DMS 273 (cell line): ENCODE measurements at regions not wholly inside any gene's neighbourhood (a gene's known extent, or its start where the extent isn't known, plus 50 kb on each side); places are given as distances from the start of the nearest gene placed in this dataset.

ENCODE experiments used
- DNase-seq: peaks from one replicate; lab custom pipeline; 2025; ENCODE audit not compliant: unreplicated experiment; lab: John Stamatoyannopoulos, UW

DNA sequence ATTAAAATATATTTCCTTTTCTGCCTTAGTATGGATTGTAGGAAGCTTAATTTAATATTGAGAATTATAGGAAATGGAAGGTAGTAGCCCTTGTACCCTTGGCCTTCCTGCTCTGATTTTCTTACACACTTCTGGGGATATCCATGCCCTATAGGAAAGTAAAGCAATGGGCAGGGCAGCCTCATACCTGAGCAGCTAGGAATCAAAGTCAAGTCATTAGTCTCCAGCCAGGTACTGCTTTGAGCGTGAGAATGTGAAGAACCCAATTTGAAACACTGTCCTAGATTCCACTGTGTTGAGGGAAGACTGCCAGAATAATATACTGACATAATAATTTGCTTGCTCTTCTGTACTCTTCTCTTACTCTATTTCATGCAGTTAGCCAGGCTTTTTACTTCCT is 51.0 kb upstream of the L3MBTL3 start:
- DNase-seq = no peak

DNA sequence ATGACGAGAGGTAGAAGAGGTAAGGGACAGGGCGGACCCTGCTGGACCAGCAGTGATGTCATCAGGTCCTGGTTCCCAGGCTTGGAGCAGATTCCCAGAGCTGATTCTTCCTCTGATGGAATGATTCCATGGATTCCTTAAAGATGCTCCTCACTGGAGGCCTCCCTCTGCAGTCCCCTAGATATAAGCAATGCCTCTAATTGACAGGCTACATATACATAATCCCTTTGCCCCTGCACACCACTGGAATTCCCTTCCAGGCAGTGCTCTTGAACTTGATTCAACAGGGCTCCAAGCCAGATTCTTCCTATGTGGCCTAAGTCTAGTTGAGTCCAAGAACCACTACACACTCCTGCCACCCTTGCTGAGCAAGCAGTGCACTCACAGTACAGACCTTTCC is 52.3 kb upstream of the L3MBTL3 start:
- DNase-seq = no peak

DNA sequence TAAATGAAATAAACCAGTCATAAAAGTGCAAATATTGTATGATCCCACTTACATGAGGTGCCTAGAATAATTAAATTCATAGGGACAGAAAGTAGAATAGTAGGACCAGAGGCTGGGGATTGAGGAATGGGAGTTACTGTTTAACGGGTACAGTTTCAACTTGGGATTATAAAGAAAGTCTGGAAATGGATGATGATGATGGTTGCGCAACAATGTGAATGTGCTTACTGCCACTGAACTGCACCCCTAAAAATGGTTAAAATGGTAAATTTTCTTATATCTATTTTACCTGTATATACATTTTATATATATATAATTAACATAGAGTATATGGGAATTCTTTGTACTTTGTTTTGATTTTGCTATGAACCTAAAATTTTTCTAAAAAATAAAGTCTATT is 53.3 kb upstream of the L3MBTL3 start:
- no peak for DNase-seq

DNA sequence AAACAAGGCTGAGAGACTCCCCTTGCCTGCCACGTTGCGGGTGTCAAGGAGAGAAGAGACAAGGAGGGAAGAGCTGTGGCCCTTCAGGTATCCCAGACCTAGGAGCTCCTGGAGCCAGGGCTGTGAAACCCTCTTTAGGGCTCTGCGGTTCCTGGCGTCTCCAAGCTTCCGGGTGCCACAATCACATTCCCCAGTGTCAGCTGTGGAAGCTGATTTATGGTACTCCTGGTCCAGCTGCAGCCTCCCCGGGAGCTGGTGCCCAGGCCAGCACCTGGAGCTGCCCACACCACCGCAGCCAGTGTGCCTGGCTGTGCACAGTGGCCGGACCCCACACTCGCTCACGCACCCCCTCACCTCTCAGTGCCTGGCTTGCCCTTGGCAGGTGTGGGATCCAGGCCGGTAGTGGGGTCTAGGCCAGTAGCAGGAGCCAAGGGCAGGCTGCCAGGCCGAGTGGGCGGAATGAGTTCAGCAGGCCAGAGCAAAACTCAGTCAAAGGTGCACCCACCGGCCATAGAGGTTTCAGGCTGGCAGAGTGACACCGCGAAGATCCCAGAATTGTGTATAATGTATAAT is 58.9 kb upstream of the L3MBTL3 start:
- no peak for DNase-seq

DNA sequence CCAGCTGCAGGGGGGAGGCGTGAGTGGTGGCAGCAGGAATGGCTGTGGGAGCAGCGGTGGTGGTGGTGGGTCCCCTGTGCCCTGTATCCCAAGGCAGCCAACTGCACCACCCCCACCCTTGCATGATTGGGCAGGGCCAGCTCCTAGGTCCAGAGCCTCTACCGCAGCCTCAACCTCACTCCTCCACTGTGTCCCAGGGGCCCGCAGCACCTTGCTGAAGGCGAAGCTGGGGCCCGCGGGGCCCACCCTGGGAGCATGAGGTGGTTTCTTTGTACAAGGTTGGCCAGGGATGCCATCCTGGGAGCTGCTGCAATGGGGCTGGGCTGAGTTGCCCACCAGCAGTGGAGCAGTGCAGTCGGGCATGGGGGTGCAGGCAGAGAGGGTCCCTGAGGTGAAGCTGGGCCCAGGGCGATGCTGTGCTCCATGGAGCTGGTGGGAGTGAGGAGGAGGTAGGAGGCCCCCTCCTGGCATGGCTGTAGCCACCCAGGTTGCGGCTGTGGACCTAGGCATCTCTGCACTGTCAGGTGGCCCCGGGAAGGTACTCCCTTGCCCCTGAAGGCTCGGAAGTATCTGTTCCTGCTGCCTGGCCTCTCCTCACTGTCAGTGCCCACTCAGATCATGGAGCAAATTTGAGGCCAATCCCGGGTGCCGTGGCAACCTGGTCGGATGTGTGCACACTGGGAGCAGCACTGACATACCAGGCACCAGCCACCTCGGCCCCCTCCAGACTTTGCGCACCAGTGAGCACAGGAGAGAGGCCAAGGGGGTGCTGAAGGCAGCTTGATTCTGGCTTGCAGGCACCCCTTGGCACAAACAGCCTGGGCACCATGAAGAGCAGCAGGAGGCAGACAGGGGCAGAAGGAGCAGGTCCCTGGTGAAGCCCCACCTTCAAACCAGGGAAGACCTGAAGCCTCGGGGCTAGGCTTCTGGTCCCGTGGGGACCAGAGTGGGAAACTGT is 60.2 kb upstream of the L3MBTL3 start:
- no peak for DNase-seq

DNA sequence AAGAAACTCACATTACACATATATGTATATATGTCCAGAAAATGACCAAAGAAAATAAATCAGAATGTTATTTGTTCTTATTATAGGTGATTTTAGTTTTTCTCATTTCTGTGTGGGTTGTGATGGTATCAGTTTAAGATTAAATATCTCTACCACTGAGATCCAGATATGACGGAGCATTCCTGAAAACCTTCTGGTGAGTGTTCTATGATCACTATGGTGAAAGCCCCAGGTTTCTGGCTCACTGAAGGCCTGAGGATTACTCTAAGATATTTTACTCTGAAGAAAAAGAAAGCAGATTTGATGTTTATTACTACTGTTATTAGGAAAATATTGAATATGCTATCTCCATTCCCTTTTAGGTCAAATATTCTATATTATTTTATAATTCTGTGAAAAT is 62.8 kb upstream of the L3MBTL3 start:
- no peak for DNase-seq

DNA sequence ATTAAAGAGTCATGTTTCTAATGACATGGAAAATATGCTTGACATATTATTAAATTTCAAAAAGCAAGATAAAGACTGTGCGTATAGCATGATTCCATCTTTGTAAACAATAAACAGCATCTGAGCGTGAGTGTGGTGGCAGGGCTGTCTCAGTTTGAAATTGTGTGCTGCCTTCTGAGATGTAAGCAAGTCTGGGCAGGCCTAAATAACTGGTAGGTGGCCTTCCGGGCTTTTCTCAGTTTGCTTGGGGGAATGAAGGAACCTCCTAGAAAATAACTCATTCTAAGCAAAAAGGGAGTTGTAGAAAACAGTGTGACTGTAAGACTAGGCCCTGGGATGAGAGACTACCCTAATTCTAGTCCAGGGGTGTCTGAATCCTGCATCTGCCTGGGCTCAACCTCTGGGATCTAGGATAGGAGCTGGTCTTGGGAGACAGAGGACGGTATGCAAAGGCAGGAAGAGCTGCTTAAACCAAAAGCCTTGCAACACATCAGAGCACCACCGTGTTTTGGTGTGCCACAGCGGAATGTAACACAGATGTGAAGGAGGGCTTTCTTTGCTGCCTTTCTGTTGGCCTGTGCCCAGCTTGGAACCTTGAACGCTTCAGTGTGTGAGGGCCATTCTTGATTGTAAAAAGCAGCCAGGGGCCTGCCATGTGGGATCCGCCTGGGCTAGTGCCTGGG is 63.5 kb upstream of the L3MBTL3 start:
- no peak for DNase-seq

DNA sequence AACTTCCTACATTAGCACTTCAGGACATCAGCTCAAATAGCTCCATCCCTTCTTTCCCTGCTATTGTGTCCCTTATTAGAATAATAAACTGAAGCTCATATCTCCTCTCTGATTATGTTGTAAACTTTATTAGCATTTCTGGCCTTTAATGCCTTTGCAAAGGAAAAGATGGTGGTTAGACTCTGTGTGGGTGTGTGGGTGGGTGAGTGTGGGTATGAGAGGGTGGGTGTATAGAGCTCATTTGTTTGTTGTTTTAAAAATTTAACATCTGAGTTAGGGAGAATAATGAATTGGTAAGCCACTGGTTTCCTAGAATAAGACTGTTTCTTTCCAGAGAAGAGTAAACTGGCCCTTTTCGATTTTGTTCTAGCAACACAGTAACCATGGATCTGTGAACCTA is 70.6 kb upstream of the L3MBTL3 start:
- DNase-seq = no peak

DNA sequence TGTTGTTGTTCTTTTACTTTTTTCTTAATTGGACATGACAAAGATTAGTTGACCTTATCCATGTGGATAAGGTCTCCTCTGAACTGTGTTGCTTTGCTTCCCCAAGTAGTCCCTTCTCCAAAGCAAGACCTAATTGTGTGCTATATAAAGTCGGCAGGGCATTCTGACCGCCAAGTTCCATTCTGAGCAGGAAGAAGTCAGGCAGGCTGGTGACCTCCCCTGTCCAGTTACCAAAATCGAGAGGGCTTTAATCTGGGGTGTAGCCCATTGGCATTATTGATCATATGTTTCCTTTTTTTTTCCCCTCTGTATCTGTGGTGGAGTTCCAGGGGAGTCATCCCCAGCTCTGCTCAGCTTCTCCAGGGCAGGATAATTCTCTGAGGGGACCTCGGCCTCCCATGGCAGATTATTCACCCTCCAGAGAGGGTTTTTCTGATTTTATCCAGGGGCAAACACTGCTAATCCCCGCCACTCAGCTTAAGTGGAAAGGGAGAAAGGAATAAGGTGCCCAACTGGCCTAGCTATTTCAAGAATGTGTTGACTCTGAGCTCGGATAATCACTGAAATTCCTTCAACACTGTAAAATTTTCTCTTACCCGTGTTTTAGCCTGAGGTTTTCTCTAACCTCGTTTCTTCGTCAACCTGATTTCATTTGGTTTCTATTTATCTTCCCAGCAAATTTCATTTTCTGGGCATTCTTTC is 71.8 kb upstream of the L3MBTL3 start:
- no peak for DNase-seq

DNA sequence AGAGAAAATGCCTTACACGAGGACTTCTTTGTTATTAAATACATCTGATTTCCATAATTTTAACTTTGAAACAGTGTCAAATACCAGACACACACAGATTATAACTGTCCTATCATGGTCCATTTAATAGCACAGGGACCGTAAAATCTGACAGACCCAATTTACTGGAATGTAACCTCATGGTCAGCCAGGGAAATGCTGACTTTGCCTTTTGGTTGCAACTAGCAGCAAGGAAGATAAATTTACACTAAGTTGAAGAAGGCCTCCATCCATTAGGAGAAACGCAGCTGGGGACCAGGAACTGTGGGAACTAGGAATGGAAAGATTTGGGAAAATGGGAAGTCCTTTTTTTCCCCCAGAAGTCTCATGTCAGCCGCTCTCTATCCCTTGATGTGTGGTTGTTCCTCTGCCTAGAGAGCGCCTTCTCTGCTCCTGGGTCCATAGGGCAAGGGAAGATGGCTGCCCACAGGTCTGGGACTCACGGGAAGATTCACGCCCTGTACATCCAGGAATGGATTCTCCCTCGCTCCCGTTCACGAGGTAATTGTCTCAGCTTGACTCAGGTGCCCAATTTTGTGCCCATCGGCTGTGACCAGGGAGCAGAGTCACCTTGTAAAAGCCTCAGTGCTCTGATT is 74.6 kb upstream of the L3MBTL3 start:
- no peak for DNase-seq

DNA sequence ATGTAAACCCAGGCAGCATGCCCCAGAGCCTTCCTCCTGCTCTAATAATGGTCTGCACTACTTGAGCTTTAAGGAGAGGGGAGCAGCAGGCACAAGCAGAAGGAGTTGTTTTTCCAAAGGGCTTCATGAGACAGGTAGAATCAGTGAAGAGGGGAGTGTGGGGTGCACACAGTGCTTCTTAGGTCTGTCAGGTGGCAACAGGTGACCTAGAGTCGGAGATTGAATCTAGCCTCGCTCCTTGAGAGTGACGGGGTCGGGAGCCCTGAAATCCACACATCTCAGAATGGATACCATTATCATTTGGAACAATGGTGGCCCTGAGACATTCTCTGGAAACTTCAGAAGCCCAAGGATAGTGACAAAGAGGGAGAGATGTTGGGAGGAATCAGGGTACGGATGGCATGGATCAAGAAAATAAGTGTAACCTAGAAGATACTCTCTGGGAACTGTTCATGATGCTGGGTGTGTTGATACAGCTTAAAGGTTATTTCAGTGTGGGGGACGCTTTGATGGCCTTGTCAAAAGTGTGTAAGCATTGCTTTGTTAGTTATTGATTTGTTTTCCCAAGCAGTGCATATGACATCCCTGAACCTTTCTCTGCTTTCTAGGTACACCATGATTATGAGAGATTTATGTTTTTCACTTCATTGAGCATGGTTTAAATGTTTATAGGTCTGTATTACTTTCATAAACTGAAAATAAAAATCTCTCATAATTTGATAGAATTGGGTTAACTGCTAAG is 77.8 kb upstream of the L3MBTL3 start:
- DNase-seq = no peak

DNA sequence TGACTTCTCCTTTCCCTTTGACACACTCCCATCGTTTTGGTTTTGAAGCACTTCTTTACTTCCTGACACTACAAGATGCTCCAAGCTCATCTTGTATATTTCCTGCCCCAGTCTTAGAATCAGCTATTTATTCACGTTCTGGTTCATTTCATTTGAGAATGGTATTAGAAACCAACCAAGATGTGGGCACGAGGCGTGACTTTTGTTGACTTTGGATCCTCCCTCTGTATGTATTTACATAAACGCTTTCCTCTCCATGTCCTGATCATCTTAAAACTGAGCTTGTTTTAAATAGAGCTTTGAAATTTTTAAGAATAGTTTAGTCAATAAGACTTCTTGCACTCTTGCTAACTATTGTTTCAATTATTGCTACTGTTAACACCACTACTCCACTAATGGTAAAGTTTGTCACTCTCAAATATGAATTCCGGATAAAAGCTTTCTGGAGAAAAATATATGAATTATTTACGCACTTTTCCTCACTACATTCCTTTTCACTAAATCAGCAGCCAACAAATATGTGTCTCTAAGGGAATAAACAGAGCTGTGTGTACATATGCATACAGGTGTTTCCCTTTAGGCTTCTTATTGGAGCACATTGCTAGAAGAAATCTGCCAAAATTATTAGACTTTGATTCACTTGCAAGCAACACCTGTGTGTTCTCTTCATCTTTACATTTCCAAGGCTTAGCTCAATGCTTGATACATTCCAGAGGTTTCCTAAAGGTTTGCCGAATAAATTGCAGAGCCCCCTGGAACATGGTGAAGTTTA is 77.3 kb upstream of the TMEM244 start:
- no peak for DNase-seq

DNA sequence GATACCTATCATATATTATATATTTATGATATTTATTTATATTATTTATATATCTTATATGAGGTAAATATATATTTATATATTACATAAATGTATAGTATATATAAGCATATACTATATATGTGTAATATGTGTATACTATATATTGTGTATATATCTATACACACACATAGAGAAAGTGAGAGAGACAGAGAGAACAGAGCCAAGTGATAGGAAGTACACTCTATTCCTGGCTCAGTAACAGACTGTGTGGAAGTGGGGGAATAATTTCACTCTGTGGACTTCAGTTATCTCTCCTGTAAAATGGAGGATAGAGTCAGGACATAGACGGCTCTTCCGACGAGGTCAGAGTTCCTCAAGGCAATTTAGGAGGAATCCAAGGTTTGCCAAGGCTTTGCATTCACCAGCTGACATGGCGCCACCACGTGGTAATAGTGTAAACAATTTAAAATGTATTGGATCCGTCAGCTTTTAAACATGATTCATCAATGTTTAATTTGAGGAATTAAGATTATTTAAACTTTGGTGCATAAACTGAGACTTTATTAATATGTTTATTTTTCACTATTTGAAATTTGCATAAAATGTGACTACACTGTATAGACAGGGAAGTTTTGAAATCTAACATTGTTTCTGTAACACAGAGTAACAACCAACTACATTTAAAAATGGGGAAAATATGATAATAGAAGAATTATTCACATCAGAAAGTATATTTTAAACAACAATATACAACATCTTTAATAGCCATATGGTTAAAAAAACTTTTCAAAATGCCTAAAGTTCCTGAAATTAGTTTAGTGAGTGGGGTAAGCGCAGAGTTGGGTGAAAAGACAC is 75.4 kb upstream of the TMEM244 start:
- DNase-seq = peak; percentile 78

DNA sequence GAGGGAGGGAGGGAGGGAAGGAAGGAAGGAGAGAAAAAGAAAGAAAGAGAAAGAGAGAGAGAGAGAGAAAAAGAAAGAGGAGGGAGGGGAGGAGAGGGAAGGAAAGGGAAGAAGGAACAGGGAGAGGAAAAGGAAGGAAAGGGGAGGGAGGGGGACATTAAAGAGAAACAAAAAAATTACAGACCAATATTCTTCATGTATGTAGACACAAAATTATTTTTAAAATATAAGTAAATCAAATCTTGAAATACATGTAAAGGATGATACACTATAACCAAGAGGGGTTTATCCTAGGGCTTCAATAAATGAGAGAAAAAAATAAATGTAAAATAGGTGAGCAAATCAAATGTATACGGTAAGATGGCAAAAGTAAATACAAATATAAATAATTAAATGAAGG is 71.2 kb upstream of the TMEM244 start:
- DNase-seq = no peak

DNA sequence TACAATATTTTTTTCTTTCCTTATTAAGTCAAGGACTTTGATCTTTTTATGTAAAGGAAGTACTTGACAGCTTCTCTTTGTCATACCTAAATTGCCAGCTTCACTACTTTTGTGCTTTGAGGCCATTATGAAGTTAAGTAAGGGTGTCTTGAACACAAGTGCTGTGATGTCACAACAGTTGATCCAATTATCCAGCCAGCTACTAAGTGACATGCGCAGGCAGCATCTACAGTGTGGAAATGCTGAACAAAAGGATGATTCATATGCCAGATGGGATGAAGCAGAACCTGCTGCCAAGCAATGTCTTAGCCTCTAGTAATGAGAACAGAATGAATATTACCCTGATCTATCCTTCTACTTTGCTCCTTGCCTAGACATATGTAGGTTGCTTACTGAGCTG is 68.3 kb upstream of the TMEM244 start:
- no peak for DNase-seq

DNA sequence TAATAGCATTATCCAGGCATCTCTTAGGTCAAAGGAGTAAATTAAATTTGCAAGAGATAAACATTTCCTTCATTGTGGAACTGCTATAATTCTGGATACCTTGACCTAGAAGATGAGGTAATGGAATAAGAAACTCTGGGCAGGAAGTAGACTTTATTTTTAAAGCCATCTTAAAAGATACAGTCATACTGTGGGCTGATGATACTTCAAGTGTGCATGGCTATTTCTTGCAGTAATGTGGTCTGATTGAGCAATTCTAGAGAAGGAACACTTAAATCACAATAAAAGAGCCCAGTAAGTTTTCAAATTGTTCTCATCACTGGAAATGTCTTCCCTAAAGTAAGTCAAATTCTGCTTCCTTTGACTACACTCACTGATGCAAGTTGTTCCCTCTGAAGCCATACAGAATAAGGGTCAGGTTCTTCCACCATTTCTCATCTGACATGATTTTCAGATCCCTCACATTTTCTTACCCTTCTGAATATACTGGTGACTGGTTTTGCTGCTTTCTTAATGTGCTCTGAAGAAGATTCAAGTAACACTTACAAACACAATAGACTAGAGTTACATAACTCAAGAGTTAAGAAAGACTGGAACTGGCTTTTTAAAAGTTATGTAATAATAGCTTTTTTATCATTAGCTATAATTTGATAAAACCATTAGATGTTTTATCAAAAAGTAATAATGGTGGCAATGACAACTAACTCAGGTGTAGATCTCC is 62.6 kb upstream of the TMEM244 start:
- DNase-seq = no peak

DNA sequence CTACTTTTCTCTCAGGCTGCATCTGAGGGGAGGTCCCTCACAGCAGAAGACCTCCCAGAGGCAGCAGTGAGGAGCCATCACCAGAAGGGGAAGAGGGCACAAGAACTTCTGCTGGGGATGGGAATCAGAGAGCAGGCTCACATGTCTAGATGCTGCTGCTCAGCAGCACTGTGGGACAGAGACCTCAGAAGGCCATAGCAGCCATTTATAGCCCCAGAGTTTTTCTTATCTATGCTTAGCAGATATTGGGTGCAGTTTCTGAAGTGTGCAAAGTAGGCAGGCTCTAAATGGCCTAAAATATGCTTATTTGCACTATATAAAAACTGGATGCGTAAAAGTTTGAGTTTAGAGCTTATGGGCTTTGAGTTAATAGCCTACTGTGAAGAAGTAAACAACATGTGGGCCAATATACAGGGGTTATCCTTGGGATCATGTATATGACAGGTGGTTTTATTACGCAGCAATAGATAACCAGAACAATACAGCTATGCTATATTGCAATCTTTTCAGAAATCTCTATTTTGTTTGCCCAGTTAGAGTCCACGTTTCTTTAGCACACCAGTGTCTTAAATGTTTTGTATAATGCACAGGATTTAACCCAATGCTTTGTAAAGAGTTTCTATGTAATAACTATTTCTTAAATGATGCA is 60.2 kb upstream of the TMEM244 start:
- DNase-seq = no peak
